Immature natural killer cell (primary cell): ENCODE measurements at regions not wholly inside any gene's neighbourhood (a gene's known extent, or its start where the extent isn't known, plus 50 kb on each side); places are given as distances from the start of the nearest gene placed in this dataset.
"Not testable (repeated sequence)": the region's sequence is repeated elsewhere in the genome, so short reads cannot be mapped to it uniquely, and the experiment has no call there.

Source experiments
- DNase-seq, 3 donors: peaks; one replicate each; pipeline ENCODE4 v3.0.0; 2022; ENCODE audit warnings: mixed read lengths in 1 of 3
- H3K27ac Mint-ChIP-seq, 6 donors: one replicate each; pipeline ENCODE4 v1.8.0; 2020; ENCODE audit warnings: mixed read lengths in 6 of 6, mild to moderate bottlenecking in 5 of 6, inconsistent platforms in 4 of 6, moderate library complexity in 3 of 6
- H3K27me3 Mint-ChIP-seq, 3 donors: one replicate each; pipeline ENCODE4 v1.8.0; 2020 to 2021; ENCODE audit warnings: low read depth in 3 of 3, mild to moderate bottlenecking in 3 of 3, mixed read lengths in 3 of 3, moderate library complexity in 3 of 3, inconsistent platforms in 1 of 3
- H3K36me3 Mint-ChIP-seq, 3 donors: one replicate each; pipeline ENCODE4 v1.8.0; 2020; ENCODE audit warnings: mixed read lengths in 3 of 3, inconsistent platforms in 2 of 3, mild to moderate bottlenecking in 2 of 3
- H3K4me1 Mint-ChIP-seq, 2 donors: one replicate each; pipeline ENCODE4 v1.8.0; 2020; ENCODE audit warnings: inconsistent platforms in 2 of 2, mild to moderate bottlenecking in 2 of 2, mixed read lengths in 2 of 2, moderate library complexity in 1 of 2
- H3K4me3 Mint-ChIP-seq, 5 donors: one replicate each; pipeline ENCODE4 v1.8.0; 2020; ENCODE audit warnings: mild to moderate bottlenecking in 5 of 5, mixed read lengths in 5 of 5, inconsistent platforms in 3 of 5, moderate library complexity in 3 of 5
- H3K9me3 Mint-ChIP-seq, 6 donors: one replicate each; pipeline ENCODE4 v1.8.0; 2020; ENCODE audit warnings: mild to moderate bottlenecking in 6 of 6, mixed read lengths in 6 of 6, inconsistent platforms in 4 of 6, moderate library complexity in 3 of 6

GRCh38 chr12:88683628-88684027 lies 103.4 kb upstream of the KITLG start:
- Mint-ChIP-seq H3K4me3 (no peak overlapping the region), H3K27me3 (peaks cover 0 to 1% (median 0%) of the 10 kb centered on the region in 3 donors), H3K27ac (no peak overlapping the region), H3K4me1 (no peaks in the 10 kb centered on the region), H3K9me3 (peaks cover 0 to 22% (median 4%) of the 10 kb centered on the region in 6 donors), H3K36me3 (no peaks in the 10 kb centered on the region)
- DNase-seq: no peak

DNA sequence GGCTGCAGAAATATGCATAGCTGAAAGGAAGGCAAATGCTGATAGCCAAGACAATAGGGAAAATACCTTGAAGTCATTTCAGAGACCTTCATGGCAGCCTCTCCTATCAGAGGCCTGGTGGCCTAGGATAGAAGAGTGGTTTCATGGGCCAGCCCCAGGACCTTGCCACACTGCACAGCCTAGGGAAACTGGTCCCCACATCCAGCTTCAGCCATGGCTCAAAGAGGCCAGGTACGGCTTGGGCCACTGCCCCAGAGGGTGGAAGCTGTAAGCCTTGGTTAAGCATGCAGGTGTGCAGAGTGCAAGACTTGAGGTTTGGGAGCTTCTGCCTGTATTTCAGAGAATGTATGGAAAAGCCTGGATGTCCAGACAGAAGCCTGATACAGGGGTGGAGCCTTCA lies 101.0 kb upstream of the KITLG start:
- no peaks in the 10 kb centered on the region for H3K36me3 Mint-ChIP-seq
- no peaks in the 10 kb centered on the region for H3K4me1 Mint-ChIP-seq
- no peak for DNase-seq
- H3K27me3 Mint-ChIP-seq: peaks cover 0 to 1% (median 0%) of the 10 kb centered on the region in 3 donors
- H3K9me3 Mint-ChIP-seq: peaks cover 0 to 22% (median 4%) of the 10 kb centered on the region in 6 donors
- no peak overlapping the region for H3K27ac Mint-ChIP-seq
- H3K4me3 Mint-ChIP-seq: no peak overlapping the region

DNA sequence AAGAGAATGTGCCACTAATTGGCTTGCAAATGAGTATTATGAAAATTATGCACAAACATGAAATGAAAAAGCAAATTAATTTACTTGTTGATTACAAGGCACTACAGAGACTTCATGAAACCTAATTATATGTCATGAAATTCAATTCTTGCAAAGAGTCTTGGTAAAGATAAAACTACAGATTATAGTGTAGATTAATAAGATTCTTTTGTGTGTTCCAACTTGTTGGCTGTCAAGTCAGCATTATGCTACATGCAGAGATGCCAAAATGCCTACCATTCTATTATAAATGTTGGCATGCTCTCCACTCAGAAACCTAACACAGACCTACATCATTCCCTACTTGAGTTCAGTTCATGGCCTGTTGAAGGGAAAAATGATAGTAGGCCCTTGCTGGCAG lies 97.2 kb upstream of the KITLG start:
- Mint-ChIP-seq H3K36me3 (no peaks in the 10 kb centered on the region), H3K4me1 (no peaks in the 10 kb centered on the region), H3K27me3 (no peaks in the 10 kb centered on the region), H3K9me3 (peaks cover 0 to 4% (median under 1%) of the 10 kb centered on the region in 6 donors), H3K4me3 (no peak overlapping the region), H3K27ac (no peak overlapping the region)
- no peak for DNase-seq

- H3K27ac Mint-ChIP-seq, DNase-seq, H3K36me3 Mint-ChIP-seq, H3K4me1 Mint-ChIP-seq, H3K4me3 Mint-ChIP-seq, H3K27me3 Mint-ChIP-seq: not testable (repeated sequence)
- peaks cover 5 to 28% (median 15%) of the 10 kb centered on the region in 6 donors for H3K9me3 Mint-ChIP-seq
Measured at GRCh38 chr12:88667615-88668014, 87.3 kb upstream of the KITLG start.

- Mint-ChIP-seq H3K4me1 (no peaks in the 10 kb centered on the region), H3K27me3 (peaks cover 0 to 1% (median 0%) of the 10 kb centered on the region in 3 donors), H3K27ac (no peak overlapping the region), H3K9me3 (peaks cover 5 to 18% (median 12%) of the 10 kb centered on the region in 6 donors), H3K36me3 (no peaks in the 10 kb centered on the region), H3K4me3 (no peak overlapping the region)
- DNase-seq: no peak
Measured at GRCh38 chr12:88665071-88665470, 84.8 kb upstream of the KITLG start.

DNA sequence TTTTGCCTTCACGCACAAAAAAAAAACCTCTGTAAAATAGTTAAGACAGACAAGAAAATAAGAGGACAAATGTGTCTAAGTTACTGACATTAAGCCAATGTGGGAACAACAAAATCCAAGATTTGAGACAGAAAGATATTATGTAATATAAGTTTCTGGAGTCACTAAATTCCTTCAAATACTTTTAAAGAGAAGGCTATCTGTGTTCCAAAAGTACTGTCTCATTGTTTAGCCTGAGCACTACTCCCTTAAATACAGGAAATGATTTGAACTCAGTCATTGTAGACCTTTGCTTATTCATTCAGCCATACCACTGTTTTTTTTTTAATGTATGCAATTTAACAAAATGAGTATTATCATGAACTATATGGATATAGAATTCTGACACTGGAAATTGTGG lies 82.7 kb upstream of the KITLG start:
- Mint-ChIP-seq H3K27ac (no peak overlapping the region), H3K4me3 (no peak overlapping the region), H3K36me3 (no peaks in the 10 kb centered on the region), H3K4me1 (no peaks in the 10 kb centered on the region), H3K9me3 (peaks cover 0 to 9% (median 5%) of the 10 kb centered on the region in 6 donors), H3K27me3 (peaks cover 0 to 1% (median 0%) of the 10 kb centered on the region in 3 donors)
- DNase-seq: no peak

DNA sequence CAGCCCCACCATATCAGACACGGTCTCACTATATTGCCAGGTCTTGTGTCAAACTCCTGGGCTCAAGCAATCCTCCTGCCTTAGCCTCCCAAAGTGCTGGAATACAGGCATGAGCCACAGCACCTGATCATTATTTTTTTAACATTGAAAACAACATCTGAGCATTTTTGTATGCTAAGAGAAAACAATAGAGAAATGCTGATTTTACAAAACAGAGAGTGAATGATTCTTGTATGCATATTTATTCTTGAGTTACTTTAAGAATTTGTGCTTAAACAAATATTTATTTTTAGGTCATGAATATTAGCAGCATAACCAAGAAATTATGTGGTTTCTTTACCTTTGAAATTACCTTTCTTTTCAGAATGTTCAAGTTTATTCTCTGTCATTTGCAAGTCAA lies 81.8 kb upstream of the KITLG start:
- Mint-ChIP-seq H3K4me1 (no peaks in the 10 kb centered on the region), H3K4me3 (no peak overlapping the region), H3K36me3 (no peaks in the 10 kb centered on the region), H3K27ac (no peak overlapping the region), H3K27me3 (peaks cover 0 to 1% (median 0%) of the 10 kb centered on the region in 3 donors), H3K9me3 (peaks cover 0 to 9% (median 5%) of the 10 kb centered on the region in 6 donors)
- no peak for DNase-seq

GRCh38 chr12:88658009-88658408 lies 77.7 kb upstream of the KITLG start:
- Mint-ChIP-seq H3K36me3 (no peaks in the 10 kb centered on the region), H3K9me3 (peaks cover 0 to 4% (median under 1%) of the 10 kb centered on the region in 6 donors), H3K4me1 (no peaks in the 10 kb centered on the region), H3K27me3 (peaks cover 0 to 1% (median 0%) of the 10 kb centered on the region in 3 donors), H3K4me3 (no peak overlapping the region), H3K27ac (no peak overlapping the region)
- no peak for DNase-seq

DNA sequence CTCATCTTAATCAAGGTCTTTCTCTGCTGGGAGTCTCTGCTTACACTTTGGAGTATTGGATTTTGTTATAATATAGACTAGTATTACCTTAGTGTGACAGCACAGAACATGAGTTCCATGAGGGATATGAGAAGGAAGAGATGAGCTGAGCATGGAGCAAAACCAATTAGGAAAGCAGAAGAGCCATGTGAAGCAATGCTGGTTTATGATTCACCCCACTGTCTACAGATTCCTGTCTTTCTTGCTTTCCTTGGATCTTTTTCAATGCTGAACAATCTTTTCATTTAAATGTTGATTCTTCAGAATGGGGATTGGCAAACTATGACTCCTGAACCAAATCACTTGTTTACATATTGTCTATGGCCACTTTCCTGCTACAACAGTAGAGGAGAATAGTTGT lies 70.4 kb upstream of the KITLG start:
- no peak overlapping the region for H3K4me3 Mint-ChIP-seq
- H3K27ac Mint-ChIP-seq: no peak overlapping the region
- DNase-seq: no peak
- no peaks in the 10 kb centered on the region for H3K27me3 Mint-ChIP-seq
- no peaks in the 10 kb centered on the region for H3K4me1 Mint-ChIP-seq
- peaks cover 0 to 7% (median 4%) of the 10 kb centered on the region in 6 donors for H3K9me3 Mint-ChIP-seq
- no peaks in the 10 kb centered on the region for H3K36me3 Mint-ChIP-seq

- no peak for DNase-seq
- Mint-ChIP-seq H3K4me1 (no peaks in the 10 kb centered on the region), H3K9me3 (peaks cover 0 to 11% (median 7%) of the 10 kb centered on the region in 6 donors), H3K36me3 (no peaks in the 10 kb centered on the region), H3K27ac (no peak overlapping the region), H3K27me3 (no peaks in the 10 kb centered on the region), H3K4me3 (no peak overlapping the region)
Measured at GRCh38 chr12:88648625-88649024, 68.4 kb upstream of the KITLG start.

- H3K27me3 Mint-ChIP-seq: no peaks in the 10 kb centered on the region
- DNase-seq: no peak
- H3K4me3 Mint-ChIP-seq: no peak overlapping the region
- no peak overlapping the region for H3K27ac Mint-ChIP-seq
- no peaks in the 10 kb centered on the region for H3K36me3 Mint-ChIP-seq
- H3K9me3 Mint-ChIP-seq: peaks cover 0 to 10% (median 3%) of the 10 kb centered on the region in 6 donors
- H3K4me1 Mint-ChIP-seq: no peaks in the 10 kb centered on the region
Measured at GRCh38 chr12:88646824-88647223, 66.6 kb upstream of the KITLG start.

DNA sequence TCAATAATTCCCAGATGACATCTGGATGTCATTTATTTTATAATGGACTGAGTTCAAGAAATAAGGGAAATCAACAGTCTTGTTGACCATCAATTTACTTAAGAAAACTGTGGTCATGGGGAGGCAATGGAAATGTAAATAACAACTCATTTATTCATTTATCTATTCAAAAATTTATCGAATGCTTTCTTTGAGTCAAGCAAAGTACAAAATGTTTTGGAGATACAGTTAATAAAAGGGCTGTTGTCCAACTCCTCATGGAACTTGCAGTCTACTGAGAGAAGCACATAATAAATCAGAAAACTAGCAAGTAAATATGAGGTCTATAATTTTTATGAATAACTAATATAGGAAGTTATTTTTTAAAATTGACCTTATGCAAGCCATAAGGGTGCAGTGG lies 65.5 kb upstream of the KITLG start:
- no peak overlapping the region for H3K4me3 Mint-ChIP-seq
- no peak for DNase-seq
- H3K36me3 Mint-ChIP-seq: no peaks in the 10 kb centered on the region
- no peaks in the 10 kb centered on the region for H3K27me3 Mint-ChIP-seq
- H3K9me3 Mint-ChIP-seq: peaks cover 0 to 10% (median 4%) of the 10 kb centered on the region in 6 donors
- no peak overlapping the region for H3K27ac Mint-ChIP-seq
- no peaks in the 10 kb centered on the region for H3K4me1 Mint-ChIP-seq

DNA sequence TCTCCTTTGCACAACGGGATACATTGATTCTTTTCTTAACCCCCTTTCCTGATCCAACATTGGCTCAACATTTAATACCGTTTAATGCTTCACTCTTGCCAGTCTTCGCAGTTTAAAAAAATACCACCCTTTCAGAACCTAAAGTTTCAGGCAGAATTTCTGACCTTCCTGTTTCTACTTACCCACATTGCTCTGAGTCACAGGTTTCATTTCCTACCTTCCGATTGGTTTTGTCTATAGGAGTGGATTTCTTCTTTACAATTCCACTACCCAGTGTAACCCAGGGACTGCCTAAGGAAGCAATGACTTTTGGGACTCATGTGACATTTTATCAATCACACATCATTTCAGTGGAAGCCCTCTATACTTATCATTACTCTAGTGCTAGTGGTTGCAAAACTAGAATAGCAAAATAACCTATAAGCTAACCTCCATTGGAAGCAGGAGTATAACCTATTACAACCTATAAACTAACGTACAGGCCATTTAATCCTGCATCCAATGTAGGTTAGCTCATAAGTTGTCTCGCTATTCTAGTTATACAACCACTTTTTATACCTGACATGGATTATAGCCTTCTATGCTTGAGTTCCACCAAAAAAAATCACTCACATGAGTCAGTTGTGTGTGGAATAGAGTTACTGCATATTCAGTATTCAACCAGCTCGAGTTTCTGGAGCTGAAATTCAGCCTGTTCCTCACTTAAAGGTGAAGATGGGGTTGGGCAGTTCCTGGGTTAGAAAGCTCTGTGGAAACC lies 64.9 kb upstream of the KITLG start:
- no peaks in the 10 kb centered on the region for H3K27me3 Mint-ChIP-seq
- no peak overlapping the region for H3K4me3 Mint-ChIP-seq
- no peaks in the 10 kb centered on the region for H3K4me1 Mint-ChIP-seq
- no peaks in the 10 kb centered on the region for H3K36me3 Mint-ChIP-seq
- peaks cover 0 to 10% (median 4%) of the 10 kb centered on the region in 6 donors for H3K9me3 Mint-ChIP-seq
- no peak overlapping the region for H3K27ac Mint-ChIP-seq
- DNase-seq: no peak

GRCh38 chr12:88643685-88644084 lies 63.4 kb upstream of the KITLG start:
- Mint-ChIP-seq H3K36me3 (no peaks in the 10 kb centered on the region), H3K27ac (no peak overlapping the region), H3K4me1 (no peaks in the 10 kb centered on the region), H3K27me3 (no peaks in the 10 kb centered on the region), H3K9me3 (peaks cover 2 to 10% (median 4%) of the 10 kb centered on the region in 6 donors), H3K4me3 (no peak overlapping the region)
- DNase-seq: no peak
